HepG2 (cell line): ENCODE measurements at regions not wholly inside any gene's neighbourhood (a gene's known extent, or its start where the extent isn't known, plus 50 kb on each side); places are given as distances from the start of the nearest gene placed in this dataset.

Experiments used
- ATF4 ChIP-seq, 2 experiments: fragments of 450-650 bp in 1 of 2; sonication (generic) in 1 of 2; formaldehyde crosslinking; IDR thresholded peaks; 2 replicates each; pipeline versions ENCODE4 v1.5.0 to v1.8.0; 2020 to 2022; ENCODE audit warnings: mild to moderate bottlenecking in 1 of 2, missing genetic modification reagents in 1 of 2
- BCLAF1 ChIP-seq: fragments of 450-650 bp; IDR thresholded peaks from 2 replicates; pipeline ENCODE4 v1.6.1; 2017; ENCODE audit warnings: mild to moderate bottlenecking
- CCDC6 ChIP-seq: sonication (generic); formaldehyde crosslinking; IDR thresholded peaks from 2 replicates; pipeline ENCODE4 v1.8.1; 2022; ENCODE audit warnings: mild to moderate bottlenecking, missing genetic modification reagents, moderate library complexity
- ELF3 ChIP-seq: IDR thresholded peaks from 2 replicates; pipeline ENCODE4 v1.6.1; 2016; ENCODE audit warnings: missing genetic modification reagents, missing compliant biosample characterization
- HNRNPLL ChIP-seq: fragments of 200-400 bp; formaldehyde crosslinking; IDR thresholded peaks from 2 replicates; pipeline ENCODE4 v1.6.1; 2017; ENCODE audit warnings: mild to moderate bottlenecking, low read depth, low read length; ENCODE audit not compliant: poor library complexity, severe bottlenecking
- KAT8 ChIP-seq: IDR thresholded peaks from 2 replicates; pipeline ENCODE4 v1.6.1; 2016; ENCODE audit warnings: missing genetic modification reagents, missing compliant biosample characterization
- NCOA2 ChIP-seq: sonication (generic); formaldehyde crosslinking; IDR thresholded peaks from 2 replicates; pipeline ENCODE4 v1.8.0; 2022; ENCODE audit warnings: inconsistent platforms
- NFE2L1 ChIP-seq: sonication (generic); formaldehyde crosslinking; IDR thresholded peaks from 2 replicates; pipeline ENCODE4 v1.4.0; 2020; ENCODE audit warnings: missing genetic modification reagents, mild to moderate bottlenecking, borderline replicate concordance
- NPAS2 ChIP-seq: sonication (generic); formaldehyde crosslinking; IDR thresholded peaks from 2 replicates; pipeline ENCODE4 v1.8.0; 2022; ENCODE audit warnings: mild to moderate bottlenecking, missing genetic modification reagents, borderline replicate concordance
- SP140L ChIP-seq: sonication (generic); formaldehyde crosslinking; IDR thresholded peaks from 2 replicates; pipeline ENCODE4 v1.4.0; 2020; ENCODE audit warnings: missing genetic modification reagents, borderline replicate concordance
- SP4 ChIP-seq: sonication (generic); formaldehyde crosslinking; IDR thresholded peaks from 2 replicates; pipeline ENCODE4 v1.8.1; 2023; ENCODE audit warnings: mild to moderate bottlenecking, missing genetic modification reagents
- ZNF331 ChIP-seq: sonication (generic); formaldehyde crosslinking; IDR thresholded peaks from 2 replicates; pipeline ENCODE4 v1.4.0; 2020; ENCODE audit warnings: missing genetic modification reagents
- ZNF572 ChIP-seq: sonication (generic); formaldehyde crosslinking; IDR thresholded peaks from 2 replicates; pipeline ENCODE4 v1.5.1; 2020; ENCODE audit warnings: mild to moderate bottlenecking, missing genetic modification reagents
- ZNF577 ChIP-seq: sonication (generic); formaldehyde crosslinking; IDR thresholded peaks from 2 replicates; pipeline ENCODE4 v1.4.0; 2020; ENCODE audit warnings: mild to moderate bottlenecking, low read depth, missing genetic modification reagents, borderline replicate concordance
- ZNF660 ChIP-seq: sonication (generic); formaldehyde crosslinking; IDR thresholded peaks from 2 replicates; pipeline ENCODE4 v1.5.1; 2020; ENCODE audit warnings: mild to moderate bottlenecking, low read depth, missing genetic modification reagents, borderline replicate concordance
- TF ChIP-seq, protein P1 (sequence below): sonication (generic); formaldehyde crosslinking; IDR thresholded peaks from 2 replicates; pipeline ENCODE4 v1.4.0; 2020; ENCODE audit warnings: mild to moderate bottlenecking, missing genetic modification reagents
- TF ChIP-seq, protein P2 (sequence below): sonication (generic); formaldehyde crosslinking; IDR thresholded peaks from 2 replicates; pipeline ENCODE4 v1.4.0; 2020; ENCODE audit warnings: mild to moderate bottlenecking, missing genetic modification reagents
- TF ChIP-seq, protein P3 (sequence below): sonication (generic); formaldehyde crosslinking; IDR thresholded peaks from 2 replicates; pipeline ENCODE4 v1.4.0; 2020; ENCODE audit warnings: mild to moderate bottlenecking, missing genetic modification reagents

DNA sequence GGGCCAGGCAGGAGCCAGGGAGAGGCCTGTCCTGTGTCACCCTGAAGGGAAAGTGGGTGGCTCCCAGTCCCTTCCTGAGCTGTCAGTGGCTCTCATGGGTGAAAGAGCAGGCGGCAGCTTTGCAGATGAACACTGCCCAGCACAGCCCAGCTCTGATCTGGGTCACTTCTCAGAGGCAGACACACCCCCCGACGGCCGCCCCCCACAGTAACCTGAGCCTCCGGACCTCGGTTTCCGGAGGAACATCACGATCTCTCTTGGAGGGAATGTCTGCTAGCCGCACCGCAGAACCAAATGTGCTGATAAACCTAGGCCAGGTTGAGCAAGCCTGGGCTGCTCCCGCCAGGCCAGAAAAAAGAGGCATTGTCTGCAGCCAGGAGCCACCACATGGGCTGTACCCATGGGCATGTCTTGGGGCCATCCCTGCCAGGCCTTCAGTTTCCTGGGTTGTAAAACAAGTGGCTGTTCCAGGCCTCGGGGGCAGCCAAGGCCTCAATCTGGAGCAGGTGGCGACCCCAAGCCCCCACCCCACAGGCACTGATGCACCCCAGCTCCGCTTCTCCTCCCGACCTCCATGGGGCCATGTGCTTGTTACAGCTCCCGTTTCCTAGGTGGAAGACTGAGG, 57.6 kb downstream of the NCOR2 start (continued):
- 0 out of 2 replicates have a peak, but pooled peaks have one; percentile 62 for TF ChIP-seq ZNF331 (CRISPR knock-in tag)
- TF ChIP-seq, protein P1, sequence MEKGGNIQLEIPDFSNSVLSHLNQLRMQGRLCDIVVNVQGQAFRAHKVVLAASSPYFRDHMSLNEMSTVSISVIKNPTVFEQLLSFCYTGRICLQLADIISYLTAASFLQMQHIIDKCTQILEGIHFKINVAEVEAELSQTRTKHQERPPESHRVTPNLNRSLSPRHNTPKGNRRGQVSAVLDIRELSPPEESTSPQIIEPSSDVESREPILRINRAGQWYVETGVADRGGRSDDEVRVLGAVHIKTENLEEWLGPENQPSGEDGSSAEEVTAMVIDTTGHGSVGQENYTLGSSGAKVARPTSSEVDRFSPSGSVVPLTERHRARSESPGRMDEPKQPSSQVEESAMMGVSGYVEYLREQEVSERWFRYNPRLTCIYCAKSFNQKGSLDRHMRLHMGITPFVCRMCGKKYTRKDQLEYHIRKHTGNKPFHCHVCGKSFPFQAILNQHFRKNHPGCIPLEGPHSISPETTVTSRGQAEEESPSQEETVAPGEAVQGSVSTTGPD (CRISPR knock-in tag): peak; percentile 13; the same call in 1 of the 2 replicates
- no peak for TF ChIP-seq ZNF660
- TF ChIP-seq SP4 (CRISPR knock-in tag): 0 out of 2 replicates have a peak, but pooled peaks have one; percentile 32
- TF ChIP-seq NCOA2 (CRISPR knock-in tag): 0 out of 2 replicates have a peak, but pooled peaks have one; percentile 16
- TF ChIP-seq KAT8 (CRISPR knock-in tag): peak; percentile 18; the same call in 1 of the 2 replicates
- TF ChIP-seq ZNF577 (CRISPR knock-in tag): no peak
- TF ChIP-seq HNRNPLL: peak; percentile 26
- no peak for TF ChIP-seq ELF3 (CRISPR knock-in tag)
- no peak for TF ChIP-seq CCDC6
- TF ChIP-seq ZNF572 (CRISPR knock-in tag): no peak
- TF ChIP-seq, protein P2, sequence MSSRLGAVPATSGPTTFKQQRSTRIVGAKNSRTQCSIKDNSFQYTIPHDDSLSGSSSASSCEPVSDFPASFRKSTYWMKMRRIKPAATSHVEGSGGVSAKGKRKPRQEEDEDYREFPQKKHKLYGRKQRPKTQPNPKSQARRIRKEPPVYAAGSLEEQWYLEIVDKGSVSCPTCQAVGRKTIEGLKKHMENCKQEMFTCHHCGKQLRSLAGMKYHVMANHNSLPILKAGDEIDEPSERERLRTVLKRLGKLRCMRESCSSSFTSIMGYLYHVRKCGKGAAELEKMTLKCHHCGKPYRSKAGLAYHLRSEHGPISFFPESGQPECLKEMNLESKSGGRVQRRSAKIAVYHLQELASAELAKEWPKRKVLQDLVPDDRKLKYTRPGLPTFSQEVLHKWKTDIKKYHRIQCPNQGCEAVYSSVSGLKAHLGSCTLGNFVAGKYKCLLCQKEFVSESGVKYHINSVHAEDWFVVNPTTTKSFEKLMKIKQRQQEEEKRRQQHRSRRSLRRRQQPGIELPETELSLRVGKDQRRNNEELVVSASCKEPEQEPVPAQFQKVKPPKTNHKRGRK (CRISPR knock-in tag): no peak
- TF ChIP-seq ATF4 (CRISPR knock-in tag; IDR thresholded peaks at IDR 0.05): no peak
- TF ChIP-seq BCLAF1: no peak
- TF ChIP-seq NPAS2 (CRISPR knock-in tag): no peak
- TF ChIP-seq NFE2L1: no peak
- no peak for TF ChIP-seq SP140L (CRISPR knock-in tag)
- TF ChIP-seq, protein P3, sequence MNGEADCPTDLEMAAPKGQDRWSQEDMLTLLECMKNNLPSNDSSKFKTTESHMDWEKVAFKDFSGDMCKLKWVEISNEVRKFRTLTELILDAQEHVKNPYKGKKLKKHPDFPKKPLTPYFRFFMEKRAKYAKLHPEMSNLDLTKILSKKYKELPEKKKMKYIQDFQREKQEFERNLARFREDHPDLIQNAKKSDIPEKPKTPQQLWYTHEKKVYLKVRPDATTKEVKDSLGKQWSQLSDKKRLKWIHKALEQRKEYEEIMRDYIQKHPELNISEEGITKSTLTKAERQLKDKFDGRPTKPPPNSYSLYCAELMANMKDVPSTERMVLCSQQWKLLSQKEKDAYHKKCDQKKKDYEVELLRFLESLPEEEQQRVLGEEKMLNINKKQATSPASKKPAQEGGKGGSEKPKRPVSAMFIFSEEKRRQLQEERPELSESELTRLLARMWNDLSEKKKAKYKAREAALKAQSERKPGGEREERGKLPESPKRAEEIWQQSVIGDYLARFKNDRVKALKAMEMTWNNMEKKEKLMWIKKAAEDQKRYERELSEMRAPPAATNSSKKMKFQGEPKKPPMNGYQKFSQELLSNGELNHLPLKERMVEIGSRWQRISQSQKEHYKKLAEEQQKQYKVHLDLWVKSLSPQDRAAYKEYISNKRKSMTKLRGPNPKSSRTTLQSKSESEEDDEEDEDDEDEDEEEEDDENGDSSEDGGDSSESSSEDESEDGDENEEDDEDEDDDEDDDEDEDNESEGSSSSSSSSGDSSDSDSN: peak; percentile 75
